Neural cell (in vitro differentiated cells): ENCODE measurements at regions not wholly inside any gene's neighbourhood (a gene's known extent, or its start where the extent isn't known, plus 50 kb on each side); places are given as distances from the start of the nearest gene placed in this dataset.

Source experiments
- H2AFZ ChIP-seq: fragments of 200-600, 300-800 bp; sonication (generic), shearing (Covaris generic); 2 replicates; pipeline ENCODE4 v1.6.0; 2014; ENCODE audit warnings: low read depth, mild to moderate bottlenecking, antibody characterized with exemption, low read length, moderate library complexity
- H3F3A ChIP-seq: fragments of 200-600 bp; shearing (Covaris generic); 2 replicates; pipeline ENCODE4 v1.6.1; 2016; ENCODE audit warnings: mild to moderate bottlenecking, moderate library complexity, mixed read lengths, antibody characterized with exemption, low read length; ENCODE audit not compliant: insufficient read depth, poor library complexity, severe bottlenecking
- H3K27ac ChIP-seq: fragments of 200-600, 300-800 bp; sonication (generic), shearing (Covaris generic); 2 replicates; pipeline ENCODE4 v1.5.1; 2014; ENCODE audit warnings: mild to moderate bottlenecking, low read length, moderate library complexity
- H3K27me3 ChIP-seq: fragments of 300-800, 200-600 bp; sonication (generic), shearing (Covaris generic); 2 replicates; pipeline ENCODE4 v1.6.0; 2014; ENCODE audit warnings: mild to moderate bottlenecking, low read depth, low read length, moderate library complexity; ENCODE audit not compliant: insufficient read depth
- H3K36me3 ChIP-seq: fragments of 300-800, 200-600 bp; sonication (generic), shearing (Covaris generic); 2 replicates; pipeline ENCODE4 v1.5.1; 2014; ENCODE audit warnings: mild to moderate bottlenecking, antibody characterized with exemption, low read length, moderate library complexity; ENCODE audit not compliant: insufficient read depth
- H3K4me2 ChIP-seq: fragments of 300-800, 200-600 bp; sonication (generic), shearing (Covaris generic); 2 replicates; pipeline ENCODE4 v1.6.0; 2014; ENCODE audit warnings: mild to moderate bottlenecking, low read length
- H3K4me3 ChIP-seq: fragments of 300-800, 200-600 bp; sonication (generic), shearing (Covaris generic); 2 replicates; pipeline ENCODE4 v1.5.1; 2014; ENCODE audit warnings: mild to moderate bottlenecking, low read length, moderate library complexity
- H3K79me2 ChIP-seq: fragments of 200-600 bp; shearing (Covaris generic); replicated peaks from 2 replicates; pipeline ENCODE4 v1.6.0; 2014; ENCODE audit warnings: mild to moderate bottlenecking, low read length, moderate library complexity; ENCODE audit not compliant: insufficient read depth
- H3K9ac ChIP-seq: fragments of 300-800, 200-600 bp; sonication (generic), shearing (Covaris generic); 2 replicates; pipeline ENCODE4 v1.6.1; 2016; ENCODE audit warnings: mild to moderate bottlenecking, low read length, mixed read lengths
- H3K9me2 ChIP-seq: fragments of 200-600 bp; shearing (Covaris generic); 2 replicates; pipeline ENCODE4 v1.6.1; 2016; ENCODE audit warnings: mild to moderate bottlenecking, low read length, mixed read lengths; ENCODE audit not compliant: insufficient read depth
- H3K9me3 ChIP-seq: fragments of 200-600, 300-800 bp; sonication (generic), shearing (Covaris generic); 2 replicates; pipeline ENCODE4 v1.6.1; 2016; ENCODE audit warnings: mild to moderate bottlenecking, mixed run types, low read length, moderate library complexity, mixed read lengths
- H4K20me1 ChIP-seq: fragments of 200-600 bp; shearing (Covaris generic); 2 replicates; pipeline ENCODE4 v1.6.1; 2016; ENCODE audit warnings: mild to moderate bottlenecking, mixed run types; ENCODE audit not compliant: insufficient read depth
- CTCF ChIP-seq: fragments of 450-650 bp; IDR thresholded peaks from 2 replicates; pipeline ENCODE4 v1.5.1; 2014; ENCODE audit warnings: antibody characterized with exemption, mild to moderate bottlenecking, moderate library complexity; ENCODE audit not compliant: poor library complexity, severe bottlenecking
- EP300 ChIP-seq: fragments of 450-650 bp; conservative IDR thresholded peaks from 2 replicates; pipeline ENCODE4 v1.6.1; 2014; ENCODE audit warnings: antibody characterized with exemption, mild to moderate bottlenecking, moderate library complexity; ENCODE audit not compliant: poor library complexity, severe bottlenecking
- EZH2 ChIP-seq: fragments of 200-600, 300-800 bp; shearing (Covaris generic), sonication (generic); IDR thresholded peaks from 2 replicates; pipeline ENCODE4 v1.6.1; 2014; ENCODE audit warnings: antibody characterized with exemption, low read length, borderline replicate concordance, mild to moderate bottlenecking; ENCODE audit not compliant: insufficient read depth, poor library complexity, severe bottlenecking
- MXI1 ChIP-seq: fragments of 450-650 bp; conservative IDR thresholded peaks from 2 replicates; pipeline ENCODE4 v1.6.1; 2014; ENCODE audit warnings: antibody characterized with exemption, mild to moderate bottlenecking; ENCODE audit not compliant: poor library complexity, severe bottlenecking
- POLR2AphosphoS5 ChIP-seq: IDR thresholded peaks from 2 replicates; pipeline ENCODE4 v1.6.1; 2012
- RAD21 ChIP-seq: fragments of 450-650 bp; conservative IDR thresholded peaks from 2 replicates; pipeline ENCODE4 v1.6.1; 2014; ENCODE audit warnings: antibody characterized with exemption, mild to moderate bottlenecking, moderate library complexity
- REST ChIP-seq: IDR thresholded peaks from 2 replicates; pipeline ENCODE4 v1.6.1; 2012; ENCODE audit warnings: borderline replicate concordance
- SMC3 ChIP-seq: fragments of 450-650 bp; conservative IDR thresholded peaks from 2 replicates; pipeline ENCODE4 v1.6.1; 2014; ENCODE audit warnings: antibody characterized with exemption, mild to moderate bottlenecking, moderate library complexity; ENCODE audit not compliant: poor library complexity
- TAF1 ChIP-seq: IDR thresholded peaks from 2 replicates; pipeline ENCODE4 v1.6.1; 2012; ENCODE audit warnings: low read depth

- Histone ChIP-seq H4K20me1 (no peaks in the 10 kb centered on the region), H3K9me3 (no peaks in the 10 kb centered on the region), H3K4me2 (no peak overlapping the region), H3K27ac (no peak overlapping the region), H2AFZ (no peak overlapping the region), H3K9ac (no peak overlapping the region), H3K36me3 (no peaks in the 10 kb centered on the region), H3K9me2 (no peaks in the 10 kb centered on the region), H3K79me2 (no peaks in the 10 kb centered on the region), H3K27me3 (no peaks in the 10 kb centered on the region), H3F3A (no peaks in the 10 kb centered on the region), H3K4me3 (no peak overlapping the region)
- TF ChIP-seq EZH2 (no peak), REST (no peak), SMC3 (no peak), RAD21 (no peak), POLR2AphosphoS5 (no peak), CTCF (no peak), TAF1 (no peak), EP300 (no peak), MXI1 (no peak)
These were observed 237.2 kb downstream of the RNF152 start for GRCh38 chr18:61655630-61656029.

GRCh38 chr18:61653823-61654551 lies 238.8 kb downstream of the RNF152 start:
- Histone ChIP-seq H2AFZ (no peak overlapping the region), H3K27ac (no peak overlapping the region)

More at GRCh38 chr18:61653823-61654551, 238.8 kb downstream of the RNF152 start:
- Histone ChIP-seq H3K4me3 (no peak overlapping the region), H3K36me3 (no peaks in the 10 kb centered on the region), H3K9me3 (no peaks in the 10 kb centered on the region), H3K9me2 (no peaks in the 10 kb centered on the region), H4K20me1 (no peaks in the 10 kb centered on the region), H3F3A (no peaks in the 10 kb centered on the region), H3K27me3 (no peaks in the 10 kb centered on the region), H3K9ac (no peak overlapping the region), H3K4me2 (no peak overlapping the region), H3K79me2 (no peaks in the 10 kb centered on the region)
- TF ChIP-seq CTCF: no peak
- no peak for TF ChIP-seq POLR2AphosphoS5
- TF ChIP-seq EZH2: no peak
- no peak for TF ChIP-seq MXI1
- no peak for TF ChIP-seq REST
- TF ChIP-seq RAD21: no peak
- no peak for TF ChIP-seq EP300
- no peak for TF ChIP-seq TAF1
- TF ChIP-seq SMC3: no peak
